ENCODE measurements at regions not wholly inside any gene's neighbourhood (a gene's known extent, or its start where the extent isn't known, plus 50 kb on each side); places are given as distances from the start of the nearest gene placed in this dataset.

GRCh38 chr2:10185755-10186154 lies 63.2 kb downstream of the RRM2 start:
- no peak for DNase-seq (ENCODE audit: low spot score)
- no peak for ATAC-seq
- Mint-ChIP-seq H3K9me3 (peaks cover 4% of the 10 kb centered on the region; the same call in 1 of the 3 replicates), H3K4me1 (no peaks in the 10 kb centered on the region), H3K27me3 (ENCODE audit: insufficient read depth, low read depth, poor library complexity) (peaks cover 3% of the 10 kb centered on the region), H3K4me3 (no peak overlapping the region), H3K27ac (no peak overlapping the region), H3K36me3 (ENCODE audit: low read depth) (peaks cover 25% of the 10 kb centered on the region; the same call in 2 of the 3 replicates)
- TF ChIP-seq ZNF114 (CRISPR knock-in tag; IDR thresholded peaks at IDR 0.05) (no peak), ZNF462 (CRISPR knock-in tag; IDR thresholded peaks at IDR 0.05) (no peak), POLR2AphosphoS5 (IDR thresholded peaks at IDR 0.05; ENCODE audit: low read depth) (no peak)
- Histone ChIP-seq H3K27ac (ENCODE audit: low read depth) (no peak overlapping the region), H3K36me3 (ENCODE audit: insufficient read depth) (no peaks in the 10 kb centered on the region), H3F3A (replicated peaks; ENCODE audit: low read depth) (no peaks in the 10 kb centered on the region), H3K4me2 (no peak overlapping the region), H3K4me1 (ENCODE audit: insufficient read depth) (no peaks in the 10 kb centered on the region), H3K27me3 (ENCODE audit: insufficient read depth) (no peaks in the 10 kb centered on the region), H3K79me2 (replicated peaks; ENCODE audit: insufficient read depth) (no peaks in the 10 kb centered on the region), H3K4me3 (no peak overlapping the region), H2AFZ (no peak overlapping the region), H4K20me1 (replicated peaks; ENCODE audit: insufficient read depth) (no peaks in the 10 kb centered on the region), H3K9me2 (ENCODE audit: insufficient read depth) (no peaks in the 10 kb centered on the region)

DNA sequence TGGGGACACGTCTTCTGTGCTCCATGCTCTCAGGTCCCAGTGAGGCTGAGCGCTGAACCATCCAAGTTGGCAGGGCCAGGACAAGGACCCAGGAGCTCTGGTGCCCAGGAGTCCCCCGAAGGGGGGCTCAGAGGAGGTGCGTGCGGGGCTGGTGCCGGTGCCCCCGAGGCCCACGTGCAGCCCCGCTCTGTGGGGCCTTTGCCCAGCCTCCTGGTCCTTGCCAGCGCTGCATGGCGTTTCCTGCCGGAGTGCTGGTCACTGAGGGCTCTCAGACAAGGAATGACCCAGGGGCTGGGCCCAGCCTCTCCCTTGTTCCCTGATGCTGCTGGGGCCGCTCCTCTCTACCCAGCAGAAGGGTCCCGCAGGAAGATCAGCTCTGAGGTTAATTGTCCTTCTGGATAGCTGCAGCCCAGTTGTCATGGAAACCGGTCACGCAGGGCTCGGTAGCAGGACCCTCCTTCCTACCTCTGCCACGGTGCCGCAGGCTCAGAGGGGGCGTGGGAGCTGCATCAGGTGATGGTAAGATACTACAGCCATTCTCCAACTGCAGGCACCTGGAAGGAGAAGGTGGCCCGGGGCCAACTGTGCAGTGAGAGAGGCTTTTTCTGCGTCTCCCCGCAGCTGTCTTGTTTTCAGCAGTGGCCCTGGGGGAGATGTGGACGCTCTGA lies 64.5 kb downstream of the RRM2 start:
- Histone ChIP-seq H3K9me2 (ENCODE audit: insufficient read depth) (no peaks in the 10 kb centered on the region), H3K4me3 (no peak overlapping the region), H3K36me3 (ENCODE audit: insufficient read depth) (no peaks in the 10 kb centered on the region), H3F3A (replicated peaks; ENCODE audit: low read depth) (no peaks in the 10 kb centered on the region), H2AFZ (no peak overlapping the region), H3K4me1 (ENCODE audit: insufficient read depth) (no peaks in the 10 kb centered on the region), H3K79me2 (replicated peaks; ENCODE audit: insufficient read depth) (no peaks in the 10 kb centered on the region), H3K27me3 (ENCODE audit: insufficient read depth) (no peaks in the 10 kb centered on the region), H3K27ac (ENCODE audit: low read depth) (no peak overlapping the region), H3K4me2 (no peak overlapping the region), H4K20me1 (replicated peaks; ENCODE audit: insufficient read depth) (no peaks in the 10 kb centered on the region)
- DNase-seq (ENCODE audit: low spot score) (no peak), ATAC-seq (no peak)
- Mint-ChIP-seq H3K4me1 (no peaks in the 10 kb centered on the region), H3K9me3 (peaks cover 4% of the 10 kb centered on the region; the same call in 1 of the 3 replicates), H3K36me3 (ENCODE audit: low read depth) (peaks cover 22% of the 10 kb centered on the region; the same call in 2 of the 3 replicates), H3K27me3 (ENCODE audit: insufficient read depth, low read depth, poor library complexity) (peaks cover 3% of the 10 kb centered on the region), H3K27ac (no peak overlapping the region), H3K4me3 (no peak overlapping the region)
- TF ChIP-seq, protein P1, sequence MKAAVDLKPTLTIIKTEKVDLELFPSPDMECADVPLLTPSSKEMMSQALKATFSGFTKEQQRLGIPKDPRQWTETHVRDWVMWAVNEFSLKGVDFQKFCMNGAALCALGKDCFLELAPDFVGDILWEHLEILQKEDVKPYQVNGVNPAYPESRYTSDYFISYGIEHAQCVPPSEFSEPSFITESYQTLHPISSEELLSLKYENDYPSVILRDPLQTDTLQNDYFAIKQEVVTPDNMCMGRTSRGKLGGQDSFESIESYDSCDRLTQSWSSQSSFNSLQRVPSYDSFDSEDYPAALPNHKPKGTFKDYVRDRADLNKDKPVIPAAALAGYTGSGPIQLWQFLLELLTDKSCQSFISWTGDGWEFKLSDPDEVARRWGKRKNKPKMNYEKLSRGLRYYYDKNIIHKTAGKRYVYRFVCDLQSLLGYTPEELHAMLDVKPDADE (IDR thresholded peaks at IDR 0.05) = no peak
- TF ChIP-seq ZNF114 (CRISPR knock-in tag; IDR thresholded peaks at IDR 0.05) (no peak), JUNB (IDR thresholded peaks at IDR 0.05; ENCODE audit: unreplicated experiment) (no peak), CREB1 (CRISPR knock-in tag; IDR thresholded peaks at IDR 0.05; ENCODE audit: low read depth) (no peak), NANOG (IDR thresholded peaks at IDR 0.05; ENCODE audit: borderline replicate concordance) (no peak), ZNF331 (CRISPR knock-in tag; IDR thresholded peaks at IDR 0.05; ENCODE audit: low read depth) (no peak), EZH2 (IDR thresholded peaks at IDR 0.05; ENCODE audit: low read depth, unreplicated experiment) (no peak), EZH2phosphoT487 (IDR thresholded peaks at IDR 0.05; ENCODE audit: unreplicated experiment) (no peak)
- TF ChIP-seq, protein P2, sequence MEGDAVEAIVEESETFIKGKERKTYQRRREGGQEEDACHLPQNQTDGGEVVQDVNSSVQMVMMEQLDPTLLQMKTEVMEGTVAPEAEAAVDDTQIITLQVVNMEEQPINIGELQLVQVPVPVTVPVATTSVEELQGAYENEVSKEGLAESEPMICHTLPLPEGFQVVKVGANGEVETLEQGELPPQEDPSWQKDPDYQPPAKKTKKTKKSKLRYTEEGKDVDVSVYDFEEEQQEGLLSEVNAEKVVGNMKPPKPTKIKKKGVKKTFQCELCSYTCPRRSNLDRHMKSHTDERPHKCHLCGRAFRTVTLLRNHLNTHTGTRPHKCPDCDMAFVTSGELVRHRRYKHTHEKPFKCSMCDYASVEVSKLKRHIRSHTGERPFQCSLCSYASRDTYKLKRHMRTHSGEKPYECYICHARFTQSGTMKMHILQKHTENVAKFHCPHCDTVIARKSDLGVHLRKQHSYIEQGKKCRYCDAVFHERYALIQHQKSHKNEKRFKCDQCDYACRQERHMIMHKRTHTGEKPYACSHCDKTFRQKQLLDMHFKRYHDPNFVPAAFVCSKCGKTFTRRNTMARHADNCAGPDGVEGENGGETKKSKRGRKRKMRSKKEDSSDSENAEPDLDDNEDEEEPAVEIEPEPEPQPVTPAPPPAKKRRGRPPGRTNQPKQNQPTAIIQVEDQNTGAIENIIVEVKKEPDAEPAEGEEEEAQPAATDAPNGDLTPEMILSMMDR (conservative IDR thresholded peaks at IDR 0.05; ENCODE audit: low read depth in 2 of 2) = no peak
